ENCODE measurements at regions not wholly inside any gene's neighbourhood (a gene's known extent, or its start where the extent isn't known, plus 50 kb on each side); places are given as distances from the start of the nearest gene placed in this dataset.

DNA sequence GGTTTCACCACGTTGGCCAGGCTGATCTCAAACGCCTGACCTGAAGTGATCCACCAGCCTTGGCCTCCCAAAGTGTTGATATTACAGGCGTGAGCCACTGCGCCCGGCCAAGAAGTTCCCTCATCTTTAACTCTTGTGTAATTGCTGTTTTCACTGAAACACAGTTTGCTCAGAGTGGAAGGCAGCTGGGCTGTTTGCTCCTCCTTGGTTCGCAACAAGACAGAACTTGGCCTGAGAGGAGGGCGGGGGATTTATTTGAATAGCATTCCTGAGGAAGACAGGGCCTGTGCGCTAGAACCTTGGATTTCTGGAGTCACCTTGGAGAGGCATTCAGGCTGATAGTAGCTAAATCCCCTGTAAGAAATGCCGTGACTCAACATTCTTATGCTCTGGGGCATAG lies 226.7 kb upstream of the MCTP2 start:
- no peak for DNase-seq (ENCODE audit: low read depth, low spot score)
- Histone ChIP-seq H3K36me3 (ENCODE audit: insufficient read depth, low read length) (no peaks in the 10 kb centered on the region), H3K9me3 (ENCODE audit: low read depth, low read length) (no peaks in the 10 kb centered on the region), H3K4me3 (no peak overlapping the region), H3K9ac (ENCODE audit: insufficient read length) (no peak overlapping the region), H3K27ac (no peak overlapping the region)
- no peak for TF ChIP-seq POLR2AphosphoS5 (IDR thresholded peaks at IDR 0.05; ENCODE audit: borderline replicate concordance, low read depth, low read length)
- no peak for TF ChIP-seq FOXP2 (optimal IDR thresholded peaks at IDR 0.05; ENCODE audit: control extremely low read depth, extremely low read length, insufficient read depth)
- no peak for TF ChIP-seq EZH2 (IDR thresholded peaks at IDR 0.05)

DNA sequence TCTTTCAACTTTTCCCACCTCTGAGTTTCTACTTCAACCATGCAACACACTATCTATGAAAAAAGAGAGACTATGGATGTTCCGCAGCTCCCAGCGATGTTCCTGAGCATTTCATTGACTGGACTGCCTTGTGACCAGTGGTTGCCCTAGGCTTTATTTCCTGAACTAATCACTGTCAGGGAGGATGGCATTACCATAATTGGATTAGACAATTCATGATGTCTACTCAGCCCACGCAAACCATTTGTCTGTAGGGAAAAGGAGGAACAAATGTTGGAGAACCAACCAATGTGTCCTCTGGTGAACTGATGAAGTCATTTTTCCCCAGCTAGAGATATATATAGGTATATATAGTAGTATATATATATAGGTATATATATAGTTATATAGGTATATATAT lies 229.3 kb upstream of the MCTP2 start:
- Histone ChIP-seq H3K36me3 (ENCODE audit: insufficient read depth, low read length) (no peaks in the 10 kb centered on the region), H3K27ac (no peak overlapping the region), H3K4me3 (no peak overlapping the region), H3K9ac (ENCODE audit: insufficient read length) (no peak overlapping the region), H3K9me3 (ENCODE audit: low read depth, low read length) (no peaks in the 10 kb centered on the region)
- no peak for DNase-seq (ENCODE audit: low read depth, low spot score)
- TF ChIP-seq FOXP2 (optimal IDR thresholded peaks at IDR 0.05; ENCODE audit: control extremely low read depth, extremely low read length, insufficient read depth) (no peak), POLR2AphosphoS5 (IDR thresholded peaks at IDR 0.05; ENCODE audit: borderline replicate concordance, low read depth, low read length) (no peak), EZH2 (IDR thresholded peaks at IDR 0.05) (no peak)

DNA sequence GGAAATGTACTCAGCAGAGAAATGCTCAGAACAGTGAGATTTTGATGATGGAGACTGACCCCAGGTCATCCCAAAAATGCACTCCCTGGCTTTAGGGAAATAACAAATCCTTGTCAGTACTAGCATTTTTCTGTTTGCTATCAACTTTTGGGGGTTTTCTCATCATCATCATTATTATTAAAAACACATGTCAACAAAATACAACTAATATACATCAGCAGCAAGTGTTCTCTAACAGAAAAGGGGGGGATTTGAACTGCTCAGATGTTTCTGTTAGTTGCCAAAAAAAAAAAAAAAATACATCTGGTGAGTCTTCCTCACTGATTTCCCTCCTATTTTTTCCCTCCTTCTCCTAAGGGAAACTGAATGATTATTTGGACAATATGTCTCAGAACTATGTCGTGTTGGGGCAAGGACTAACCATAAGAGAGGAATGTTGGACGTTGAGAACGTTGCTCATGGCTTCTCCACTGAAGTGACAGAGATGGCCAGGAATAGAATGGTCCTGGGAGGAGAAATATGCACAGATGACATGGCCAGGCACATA lies 230.0 kb upstream of the MCTP2 start:
- Histone ChIP-seq H3K9me3 (ENCODE audit: low read depth, low read length) (no peaks in the 10 kb centered on the region), H3K9ac (ENCODE audit: insufficient read length) (no peak overlapping the region)
- TF ChIP-seq EZH2 (IDR thresholded peaks at IDR 0.05), result no peak
- TF ChIP-seq FOXP2 (optimal IDR thresholded peaks at IDR 0.05; ENCODE audit: control extremely low read depth, extremely low read length, insufficient read depth), result no peak
- no peak for TF ChIP-seq POLR2AphosphoS5 (IDR thresholded peaks at IDR 0.05; ENCODE audit: borderline replicate concordance, low read depth, low read length)

DNA sequence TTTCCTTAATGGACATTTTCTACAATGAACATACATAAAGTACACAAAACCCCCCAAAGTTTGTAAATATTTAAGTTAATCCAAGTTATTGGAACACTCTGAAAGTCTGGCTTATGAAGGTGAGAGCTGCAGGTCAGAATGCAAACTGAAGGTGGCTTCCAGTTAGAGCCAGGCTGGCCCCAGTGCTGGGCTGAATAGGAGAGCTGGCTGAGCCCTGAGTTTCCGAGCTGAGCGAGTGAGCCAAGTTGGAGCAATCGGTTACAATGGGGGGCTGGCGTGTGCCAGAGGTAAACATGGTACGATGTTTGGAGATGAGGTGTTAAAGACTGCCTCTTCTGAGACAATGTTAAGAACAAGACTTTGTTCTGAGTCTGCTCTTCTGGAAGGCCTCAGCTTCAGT lies 230.8 kb upstream of the MCTP2 start:
- Histone ChIP-seq H3K4me3 (no peak overlapping the region), H3K27ac (no peak overlapping the region), H3K36me3 (ENCODE audit: insufficient read depth, low read length) (no peaks in the 10 kb centered on the region), H3K9ac (ENCODE audit: insufficient read length) (no peak overlapping the region), H3K9me3 (ENCODE audit: low read depth, low read length) (no peaks in the 10 kb centered on the region)
- no peak for DNase-seq (ENCODE audit: low read depth, low spot score)
- TF ChIP-seq EZH2 (IDR thresholded peaks at IDR 0.05), result no peak

More for the DNA sequence above, 230.0 kb upstream of the MCTP2 start:
- Histone ChIP-seq H3K36me3 (ENCODE audit: insufficient read depth, low read length) (no peaks in the 10 kb centered on the region), H3K4me3 (no peak overlapping the region), H3K27ac (no peak overlapping the region)
- DNase-seq (ENCODE audit: low read depth, low spot score), result no peak

DNA sequence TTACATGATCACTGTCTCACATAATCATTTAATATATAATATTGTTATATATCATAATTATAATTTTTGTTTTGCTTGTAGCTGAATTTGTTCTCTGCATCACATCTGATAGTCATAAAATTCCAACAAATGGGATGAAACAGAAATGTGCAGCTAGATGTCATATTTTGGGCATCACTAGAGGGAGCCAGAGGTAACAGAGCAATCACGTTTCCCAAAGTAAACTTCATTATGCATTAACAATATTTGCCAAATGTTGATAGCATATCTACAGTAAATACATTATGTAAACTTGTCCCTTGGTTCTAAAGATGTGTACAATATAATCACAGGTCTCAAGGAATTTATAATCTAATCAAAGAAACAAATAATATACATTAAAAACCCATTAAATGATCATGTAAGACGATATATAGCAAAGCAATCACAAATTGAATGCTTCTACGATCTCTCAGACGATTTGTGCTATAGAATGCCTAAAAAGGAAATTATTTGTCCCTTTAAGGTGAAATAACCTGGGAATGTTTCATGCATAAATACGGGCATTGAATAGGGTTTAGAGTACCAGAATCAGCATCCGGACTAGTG lies 234.2 kb upstream of the MCTP2 start:
- Histone ChIP-seq H3K9me3 (ENCODE audit: low read depth, low read length) (no peaks in the 10 kb centered on the region), H3K4me3 (no peak overlapping the region), H3K36me3 (ENCODE audit: insufficient read depth, low read length) (no peaks in the 10 kb centered on the region), H3K9ac (ENCODE audit: insufficient read length) (no peak overlapping the region), H3K27ac (no peak overlapping the region)
- no peak for DNase-seq (ENCODE audit: low read depth, low spot score)
- TF ChIP-seq POLR2AphosphoS5 (IDR thresholded peaks at IDR 0.05; ENCODE audit: borderline replicate concordance, low read depth, low read length) (no peak), FOXP2 (optimal IDR thresholded peaks at IDR 0.05; ENCODE audit: control extremely low read depth, extremely low read length, insufficient read depth) (no peak), EZH2 (IDR thresholded peaks at IDR 0.05) (no peak)

DNA sequence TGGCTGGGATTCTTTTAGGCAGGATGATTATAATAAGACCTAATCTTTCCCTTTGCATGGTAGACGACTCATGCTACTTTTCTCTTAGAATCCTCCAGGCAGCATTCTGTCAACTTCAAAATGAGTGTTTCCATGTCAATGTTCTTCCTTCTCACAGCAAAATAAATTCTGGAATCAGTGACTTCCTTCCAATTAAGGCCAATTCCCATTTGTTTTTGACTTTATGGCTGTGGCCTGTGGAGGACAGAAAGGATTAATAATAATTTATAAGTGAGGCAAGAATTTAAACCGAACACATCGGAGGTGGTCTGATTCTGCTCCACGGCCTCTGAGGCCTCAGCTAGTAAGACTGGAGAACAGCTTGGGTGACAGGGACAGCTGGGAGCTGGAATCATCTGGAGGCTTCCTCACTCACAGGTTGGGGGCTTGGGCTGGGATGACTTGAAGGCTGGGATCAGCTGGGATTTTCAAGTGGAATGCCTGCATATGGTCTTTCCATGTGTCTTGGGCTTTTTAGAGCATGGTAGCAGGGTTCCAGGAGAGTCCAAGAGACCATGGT lies 241.8 kb upstream of the MCTP2 start:
- no peak overlapping the region for H3K27ac ChIP-seq
- H3K9ac ChIP-seq (ENCODE audit: insufficient read length), result no peak overlapping the region
- no peaks in the 10 kb centered on the region for H3K9me3 ChIP-seq (ENCODE audit: low read depth, low read length)
- DNase-seq (ENCODE audit: low read depth, low spot score), result no peak
- no peak overlapping the region for H3K4me3 ChIP-seq
- TF ChIP-seq EZH2 (IDR thresholded peaks at IDR 0.05), result no peak
- H3K36me3 ChIP-seq (ENCODE audit: insufficient read depth, low read length), result no peaks in the 10 kb centered on the region

DNA sequence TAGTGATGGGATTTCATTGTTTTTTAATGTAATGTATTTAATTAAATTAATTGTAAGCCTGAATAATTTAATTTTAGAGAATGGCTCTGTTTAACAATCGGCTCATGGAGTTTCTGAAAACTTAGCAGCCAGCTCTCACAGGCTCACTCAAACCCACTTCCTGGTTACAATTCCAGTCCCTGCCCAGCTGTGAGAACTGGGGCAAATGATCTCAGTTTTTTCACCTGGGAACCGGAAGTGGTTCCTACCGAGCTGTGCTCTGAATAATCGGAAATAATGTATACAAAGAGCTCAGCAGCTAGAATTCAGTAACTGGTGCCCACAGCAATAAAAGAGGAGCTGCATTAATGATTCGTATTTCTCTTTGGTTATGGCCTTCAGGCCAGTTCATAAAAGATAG lies 244.3 kb upstream of the MCTP2 start:
- Histone ChIP-seq H3K9me3 (ENCODE audit: low read depth, low read length) (no peaks in the 10 kb centered on the region), H3K27ac (no peak overlapping the region), H3K4me3 (no peak overlapping the region), H3K9ac (ENCODE audit: insufficient read length) (no peak overlapping the region), H3K36me3 (ENCODE audit: insufficient read depth, low read length) (no peaks in the 10 kb centered on the region)
- DNase-seq (ENCODE audit: low read depth, low spot score), result no peak
- no peak for TF ChIP-seq FOXP2 (optimal IDR thresholded peaks at IDR 0.05; ENCODE audit: control extremely low read depth, extremely low read length, insufficient read depth)

DNA sequence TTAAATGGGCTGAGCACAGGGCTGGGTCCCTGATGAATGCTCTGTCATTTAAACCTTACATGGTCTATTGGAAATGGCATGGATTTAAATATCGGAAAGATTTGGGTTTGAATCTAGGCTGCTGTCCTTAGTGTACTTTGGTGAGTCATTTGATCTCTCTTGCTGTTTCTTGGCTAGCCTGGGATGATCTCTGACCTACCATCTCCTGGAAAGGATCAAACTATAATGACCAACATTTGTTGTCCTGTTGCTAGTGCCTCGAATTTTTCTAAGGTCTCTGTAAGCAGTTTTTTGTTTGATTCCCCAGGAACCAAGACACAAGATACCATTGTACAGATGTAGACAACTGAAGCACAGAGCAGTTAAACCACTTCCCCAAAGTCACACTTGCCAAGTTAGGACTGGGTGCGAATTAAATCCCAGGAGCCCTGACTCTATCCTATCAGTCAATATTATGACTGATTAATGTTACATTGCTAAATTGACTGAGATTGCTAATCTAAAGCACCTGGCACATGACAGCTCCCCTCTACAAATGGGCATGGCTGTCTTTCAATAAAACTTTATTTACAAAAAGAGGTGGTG lies 244.9 kb upstream of the MCTP2 start:
- Histone ChIP-seq H3K9ac (ENCODE audit: insufficient read length) (no peak overlapping the region), H3K4me3 (no peak overlapping the region), H3K36me3 (ENCODE audit: insufficient read depth, low read length) (no peaks in the 10 kb centered on the region), H3K27ac (no peak overlapping the region), H3K9me3 (ENCODE audit: low read depth, low read length) (no peaks in the 10 kb centered on the region)
- TF ChIP-seq EZH2 (IDR thresholded peaks at IDR 0.05) (no peak), POLR2AphosphoS5 (IDR thresholded peaks at IDR 0.05; ENCODE audit: borderline replicate concordance, low read depth, low read length) (no peak), FOXP2 (optimal IDR thresholded peaks at IDR 0.05; ENCODE audit: control extremely low read depth, extremely low read length, insufficient read depth) (no peak)
- DNase-seq (ENCODE audit: low read depth, low spot score), result no peak

DNA sequence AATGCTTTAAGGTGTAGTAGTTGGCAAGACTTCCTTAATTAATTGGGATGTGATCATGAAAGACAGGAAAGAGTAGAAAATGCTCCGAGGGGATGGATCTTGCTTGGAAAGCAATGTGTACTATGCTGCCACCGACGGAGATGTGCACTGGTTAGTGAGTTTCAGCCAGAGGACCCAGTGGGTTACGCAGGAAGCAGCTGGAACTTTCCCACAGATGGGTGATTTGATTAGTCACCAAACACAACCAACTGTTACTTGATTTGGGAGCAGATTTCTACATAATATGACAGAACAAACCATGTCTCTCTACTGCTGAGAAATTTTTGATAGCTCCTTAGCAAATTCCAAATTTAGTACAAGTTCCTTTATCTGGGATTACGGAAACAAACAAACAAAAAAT lies 245.4 kb upstream of the MCTP2 start:
- TF ChIP-seq POLR2AphosphoS5 (IDR thresholded peaks at IDR 0.05; ENCODE audit: borderline replicate concordance, low read depth, low read length) (no peak), FOXP2 (optimal IDR thresholded peaks at IDR 0.05; ENCODE audit: control extremely low read depth, extremely low read length, insufficient read depth) (no peak), EZH2 (IDR thresholded peaks at IDR 0.05) (no peak)
- no peak for DNase-seq (ENCODE audit: low read depth, low spot score)
- Histone ChIP-seq H3K9ac (ENCODE audit: insufficient read length) (no peak overlapping the region), H3K9me3 (ENCODE audit: low read depth, low read length) (no peaks in the 10 kb centered on the region), H3K36me3 (ENCODE audit: insufficient read depth, low read length) (no peaks in the 10 kb centered on the region), H3K27ac (no peak overlapping the region), H3K4me3 (no peak overlapping the region)

All from SK-N-MC (cell line).